ENCODE measurements at regions not wholly inside any gene's neighbourhood (a gene's known extent, or its start where the extent isn't known, plus 50 kb on each side); places are given as distances from the start of the nearest gene placed in this dataset.
"Not testable (repeated sequence)": the region's sequence is repeated elsewhere in the genome, so short reads cannot be mapped to it uniquely, and the experiment has no call there.

DNA sequence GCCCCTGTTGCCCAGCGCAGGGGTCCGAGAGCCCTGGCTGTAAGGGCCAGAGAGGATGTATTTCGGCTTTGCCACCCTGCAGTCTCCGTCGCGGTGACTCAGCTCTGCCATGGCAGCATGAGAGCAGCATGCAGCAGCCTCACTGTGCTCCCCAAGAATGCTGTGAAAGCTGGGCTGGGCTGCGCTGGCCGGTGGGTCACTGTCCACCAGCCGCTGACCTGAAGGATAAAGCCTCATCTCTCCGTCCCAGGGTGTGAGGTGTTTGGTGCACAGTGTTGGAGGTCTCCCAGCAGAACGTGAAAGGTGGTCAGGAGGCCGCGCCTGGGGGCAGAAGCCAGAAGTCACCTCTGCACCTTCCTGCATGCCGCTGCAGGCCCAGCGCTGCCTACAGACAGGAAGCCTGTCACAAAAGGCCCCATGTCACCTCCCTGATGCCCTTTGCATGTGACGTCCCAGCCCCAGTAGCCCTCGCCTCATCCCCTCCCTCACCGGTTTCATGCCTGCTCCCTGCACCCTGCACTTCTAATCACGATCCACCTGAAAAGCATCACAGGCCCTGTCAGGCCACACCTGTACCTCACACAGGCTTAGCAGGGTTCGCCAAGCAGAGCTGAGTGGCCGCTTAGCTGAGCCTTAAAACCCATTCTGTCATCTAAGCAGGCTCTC lies 342.1 kb downstream of the EIPR1 start (continued):
- no peak for TF ChIP-seq ZC3H10 (CRISPR knock-in tag; IDR thresholded peaks at IDR 0.05)
- TF ChIP-seq ZFP3 (CRISPR knock-in tag; IDR thresholded peaks at IDR 0.05), result no peak
- TF ChIP-seq RARB (CRISPR knock-in tag; IDR thresholded peaks at IDR 0.05), result no peak
- TF ChIP-seq OSR1 (CRISPR knock-in tag; IDR thresholded peaks at IDR 0.05), result no peak

DNA sequence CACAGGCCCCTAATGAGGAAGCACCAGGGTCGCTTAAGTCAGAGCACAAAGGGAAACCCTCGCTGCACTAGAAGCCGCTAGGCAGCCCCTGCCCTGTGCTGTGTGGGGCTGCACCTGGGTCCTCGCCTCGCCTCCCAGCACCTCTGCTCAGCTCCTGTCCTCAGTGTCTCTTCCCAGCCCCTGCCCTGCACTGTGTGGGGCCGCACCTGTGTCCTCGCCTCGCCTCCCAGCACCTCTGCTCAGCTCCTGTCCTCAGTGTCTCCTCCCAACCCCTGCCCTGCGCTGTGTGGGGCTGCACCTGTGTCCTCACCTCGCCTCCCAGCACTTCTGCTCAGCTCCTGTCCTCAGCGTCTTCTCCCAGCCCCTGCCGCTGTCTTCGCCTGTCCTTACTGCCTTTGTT lies 342.8 kb downstream of the EIPR1 start:
- ATAC-seq, result no peak
- TF ChIP-seq ZFP30 (CRISPR knock-in tag; IDR thresholded peaks at IDR 0.05), result no peak
- TF ChIP-seq, protein P1, sequence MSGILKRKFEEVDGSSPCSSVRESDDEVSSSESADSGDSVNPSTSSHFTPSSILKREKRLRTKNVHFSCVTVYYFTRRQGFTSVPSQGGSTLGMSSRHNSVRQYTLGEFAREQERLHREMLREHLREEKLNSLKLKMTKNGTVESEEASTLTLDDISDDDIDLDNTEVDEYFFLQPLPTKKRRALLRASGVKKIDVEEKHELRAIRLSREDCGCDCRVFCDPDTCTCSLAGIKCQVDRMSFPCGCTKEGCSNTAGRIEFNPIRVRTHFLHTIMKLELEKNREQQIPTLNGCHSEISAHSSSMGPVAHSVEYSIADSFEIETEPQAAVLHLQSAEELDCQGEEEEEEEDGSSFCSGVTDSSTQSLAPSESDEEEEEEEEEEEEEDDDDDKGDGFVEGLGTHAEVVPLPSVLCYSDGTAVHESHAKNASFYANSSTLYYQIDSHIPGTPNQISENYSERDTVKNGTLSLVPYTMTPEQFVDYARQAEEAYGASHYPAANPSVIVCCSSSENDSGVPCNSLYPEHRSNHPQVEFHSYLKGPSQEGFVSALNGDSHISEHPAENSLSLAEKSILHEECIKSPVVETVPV (CRISPR knock-in tag; IDR thresholded peaks at IDR 0.05), result no peak

DNA sequence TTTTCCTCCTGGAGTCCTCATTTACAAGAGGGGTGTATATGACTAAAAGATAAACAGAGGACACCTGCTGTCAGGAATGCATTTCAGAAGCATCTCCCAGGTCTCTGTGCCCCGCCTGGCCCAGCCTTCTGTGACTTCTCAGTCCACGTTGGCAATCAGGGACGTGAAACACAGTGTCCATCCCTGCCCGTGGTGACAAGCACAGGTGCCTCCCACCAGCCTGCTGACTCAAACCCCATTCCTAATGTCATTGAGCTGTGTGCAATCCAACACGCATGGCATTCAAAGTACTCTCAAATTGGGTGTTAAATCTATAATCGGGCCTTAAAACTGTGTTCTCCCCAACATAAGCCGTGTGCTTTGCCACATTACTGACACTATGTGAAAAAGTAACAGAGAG lies 343.2 kb downstream of the EIPR1 start:
- TF ChIP-seq TCF4 (CRISPR knock-in tag; IDR thresholded peaks at IDR 0.05; ENCODE audit: borderline replicate concordance), result no peak
- no peak for TF ChIP-seq ZFP3 (CRISPR knock-in tag; IDR thresholded peaks at IDR 0.05)
- no peak for TF ChIP-seq CSDC2 (CRISPR knock-in tag; IDR thresholded peaks at IDR 0.05)
- TF ChIP-seq ZNF8 (CRISPR knock-in tag; IDR thresholded peaks at IDR 0.05), result no peak
- TF ChIP-seq, protein P1 (CRISPR knock-in tag; IDR thresholded peaks at IDR 0.05), result no peak
- no peak for TF ChIP-seq BACH2 (CRISPR knock-in tag; IDR thresholded peaks at IDR 0.05; ENCODE audit: borderline replicate concordance)
- no peak for TF ChIP-seq ZNF70 (CRISPR knock-in tag; IDR thresholded peaks at IDR 0.05)
- TF ChIP-seq ARNTL (CRISPR knock-in tag; IDR thresholded peaks at IDR 0.05; ENCODE audit: borderline replicate concordance, low read depth), result no peak
- TF ChIP-seq SNAI2 (CRISPR knock-in tag; IDR thresholded peaks at IDR 0.05), result no peak
- ATAC-seq, result no peak

DNA sequence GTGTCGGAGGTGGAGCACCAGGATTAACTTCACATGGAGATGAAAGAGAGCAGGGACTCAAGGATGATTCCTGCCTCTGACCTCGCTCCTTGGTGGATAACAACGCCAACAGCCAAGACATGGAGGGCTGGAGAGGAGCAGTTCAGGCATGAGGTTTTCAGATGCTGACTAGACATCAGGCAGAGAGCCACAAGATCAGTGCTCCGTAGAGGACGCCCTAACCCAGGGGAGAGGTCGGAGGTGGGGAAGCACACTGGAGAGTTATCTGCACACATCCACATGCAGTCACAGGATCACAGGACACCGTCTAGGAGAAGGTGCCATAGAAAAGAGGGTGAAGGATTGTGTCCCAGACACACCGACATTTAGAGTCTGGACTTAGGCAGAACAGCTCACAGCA lies 344.3 kb downstream of the EIPR1 start:
- no peak for ATAC-seq
- TF ChIP-seq, protein P2, sequence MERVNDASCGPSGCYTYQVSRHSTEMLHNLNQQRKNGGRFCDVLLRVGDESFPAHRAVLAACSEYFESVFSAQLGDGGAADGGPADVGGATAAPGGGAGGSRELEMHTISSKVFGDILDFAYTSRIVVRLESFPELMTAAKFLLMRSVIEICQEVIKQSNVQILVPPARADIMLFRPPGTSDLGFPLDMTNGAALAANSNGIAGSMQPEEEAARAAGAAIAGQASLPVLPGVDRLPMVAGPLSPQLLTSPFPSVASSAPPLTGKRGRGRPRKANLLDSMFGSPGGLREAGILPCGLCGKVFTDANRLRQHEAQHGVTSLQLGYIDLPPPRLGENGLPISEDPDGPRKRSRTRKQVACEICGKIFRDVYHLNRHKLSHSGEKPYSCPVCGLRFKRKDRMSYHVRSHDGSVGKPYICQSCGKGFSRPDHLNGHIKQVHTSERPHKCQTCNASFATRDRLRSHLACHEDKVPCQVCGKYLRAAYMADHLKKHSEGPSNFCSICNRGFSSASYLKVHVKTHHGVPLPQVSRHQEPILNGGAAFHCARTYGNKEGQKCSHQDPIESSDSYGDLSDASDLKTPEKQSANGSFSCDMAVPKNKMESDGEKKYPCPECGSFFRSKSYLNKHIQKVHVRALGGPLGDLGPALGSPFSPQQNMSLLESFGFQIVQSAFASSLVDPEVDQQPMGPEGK (CRISPR knock-in tag; IDR thresholded peaks at IDR 0.05; ENCODE audit: borderline replicate concordance), result no peak
- TF ChIP-seq, protein P3, sequence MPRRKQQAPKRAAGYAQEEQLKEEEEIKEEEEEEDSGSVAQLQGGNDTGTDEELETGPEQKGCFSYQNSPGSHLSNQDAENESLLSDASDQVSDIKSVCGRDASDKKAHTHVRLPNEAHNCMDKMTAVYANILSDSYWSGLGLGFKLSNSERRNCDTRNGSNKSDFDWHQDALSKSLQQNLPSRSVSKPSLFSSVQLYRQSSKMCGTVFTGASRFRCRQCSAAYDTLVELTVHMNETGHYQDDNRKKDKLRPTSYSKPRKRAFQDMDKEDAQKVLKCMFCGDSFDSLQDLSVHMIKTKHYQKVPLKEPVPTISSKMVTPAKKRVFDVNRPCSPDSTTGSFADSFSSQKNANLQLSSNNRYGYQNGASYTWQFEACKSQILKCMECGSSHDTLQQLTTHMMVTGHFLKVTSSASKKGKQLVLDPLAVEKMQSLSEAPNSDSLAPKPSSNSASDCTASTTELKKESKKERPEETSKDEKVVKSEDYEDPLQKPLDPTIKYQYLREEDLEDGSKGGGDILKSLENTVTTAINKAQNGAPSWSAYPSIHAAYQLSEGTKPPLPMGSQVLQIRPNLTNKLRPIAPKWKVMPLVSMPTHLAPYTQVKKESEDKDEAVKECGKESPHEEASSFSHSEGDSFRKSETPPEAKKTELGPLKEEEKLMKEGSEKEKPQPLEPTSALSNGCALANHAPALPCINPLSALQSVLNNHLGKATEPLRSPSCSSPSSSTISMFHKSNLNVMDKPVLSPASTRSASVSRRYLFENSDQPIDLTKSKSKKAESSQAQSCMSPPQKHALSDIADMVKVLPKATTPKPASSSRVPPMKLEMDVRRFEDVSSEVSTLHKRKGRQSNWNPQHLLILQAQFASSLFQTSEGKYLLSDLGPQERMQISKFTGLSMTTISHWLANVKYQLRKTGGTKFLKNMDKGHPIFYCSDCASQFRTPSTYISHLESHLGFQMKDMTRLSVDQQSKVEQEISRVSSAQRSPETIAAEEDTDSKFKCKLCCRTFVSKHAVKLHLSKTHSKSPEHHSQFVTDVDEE (CRISPR knock-in tag; IDR thresholded peaks at IDR 0.05), result no peak
- TF ChIP-seq TOX (CRISPR knock-in tag; IDR thresholded peaks at IDR 0.05; ENCODE audit: borderline replicate concordance) (no peak), OSR1 (CRISPR knock-in tag; IDR thresholded peaks at IDR 0.05) (no peak), PPARA (CRISPR knock-in tag; IDR thresholded peaks at IDR 0.05; ENCODE audit: borderline replicate concordance) (no peak), ZC3H10 (CRISPR knock-in tag; IDR thresholded peaks at IDR 0.05) (no peak), ZNF70 (CRISPR knock-in tag; IDR thresholded peaks at IDR 0.05) (no peak), RARB (CRISPR knock-in tag; IDR thresholded peaks at IDR 0.05) (no peak), ESRRG (CRISPR knock-in tag; IDR thresholded peaks at IDR 0.05) (no peak), ZFP30 (CRISPR knock-in tag; IDR thresholded peaks at IDR 0.05) (no peak), TCF4 (CRISPR knock-in tag; IDR thresholded peaks at IDR 0.05; ENCODE audit: borderline replicate concordance) (no peak)
- TF ChIP-seq, protein P1 (CRISPR knock-in tag; IDR thresholded peaks at IDR 0.05), result no peak
- TF ChIP-seq, protein P4, sequence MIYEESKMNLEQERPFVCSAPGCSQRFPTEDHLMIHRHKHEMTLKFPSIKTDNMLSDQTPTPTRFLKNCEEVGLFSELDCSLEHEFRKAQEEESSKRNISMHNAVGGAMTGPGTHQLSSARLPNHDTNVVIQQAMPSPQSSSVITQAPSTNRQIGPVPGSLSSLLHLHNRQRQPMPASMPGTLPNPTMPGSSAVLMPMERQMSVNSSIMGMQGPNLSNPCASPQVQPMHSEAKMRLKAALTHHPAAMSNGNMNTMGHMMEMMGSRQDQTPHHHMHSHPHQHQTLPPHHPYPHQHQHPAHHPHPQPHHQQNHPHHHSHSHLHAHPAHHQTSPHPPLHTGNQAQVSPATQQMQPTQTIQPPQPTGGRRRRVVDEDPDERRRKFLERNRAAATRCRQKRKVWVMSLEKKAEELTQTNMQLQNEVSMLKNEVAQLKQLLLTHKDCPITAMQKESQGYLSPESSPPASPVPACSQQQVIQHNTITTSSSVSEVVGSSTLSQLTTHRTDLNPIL (CRISPR knock-in tag; IDR thresholded peaks at IDR 0.05; ENCODE audit: low read depth), result no peak
- TF ChIP-seq, protein P5, sequence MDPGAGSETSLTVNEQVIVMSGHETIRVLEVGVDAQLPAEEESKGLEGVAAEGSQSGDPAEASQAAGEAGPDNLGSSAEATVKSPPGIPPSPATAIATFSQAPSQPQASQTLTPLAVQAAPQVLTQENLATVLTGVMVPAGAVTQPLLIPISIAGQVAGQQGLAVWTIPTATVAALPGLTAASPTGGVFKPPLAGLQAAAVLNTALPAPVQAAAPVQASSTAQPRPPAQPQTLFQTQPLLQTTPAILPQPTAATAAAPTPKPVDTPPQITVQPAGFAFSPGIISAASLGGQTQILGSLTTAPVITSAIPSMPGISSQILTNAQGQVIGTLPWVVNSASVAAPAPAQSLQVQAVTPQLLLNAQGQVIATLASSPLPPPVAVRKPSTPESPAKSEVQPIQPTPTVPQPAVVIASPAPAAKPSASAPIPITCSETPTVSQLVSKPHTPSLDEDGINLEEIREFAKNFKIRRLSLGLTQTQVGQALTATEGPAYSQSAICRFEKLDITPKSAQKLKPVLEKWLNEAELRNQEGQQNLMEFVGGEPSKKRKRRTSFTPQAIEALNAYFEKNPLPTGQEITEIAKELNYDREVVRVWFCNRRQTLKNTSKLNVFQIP (CRISPR knock-in tag; IDR thresholded peaks at IDR 0.05; ENCODE audit: borderline replicate concordance, low read depth), result no peak

DNA sequence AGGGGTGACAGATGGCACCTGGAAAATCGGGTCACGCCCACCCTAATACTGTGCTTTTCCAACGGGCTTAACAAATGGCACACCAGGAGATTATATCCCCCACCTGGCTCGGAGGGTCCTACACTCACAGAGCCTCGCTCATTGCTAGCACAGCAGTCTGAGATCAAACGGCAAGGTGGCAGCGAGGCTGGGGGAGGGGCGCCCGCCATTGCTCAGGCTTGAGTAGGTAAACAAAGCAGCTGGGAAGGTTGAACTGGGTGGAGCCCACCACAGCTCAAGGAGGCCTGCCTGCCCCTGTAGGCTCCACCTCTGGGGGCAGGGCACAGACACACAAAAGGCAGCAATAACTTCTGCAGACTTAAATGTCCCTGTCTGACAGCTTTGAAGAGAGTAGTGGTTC lies 346.8 kb downstream of the EIPR1 start:
- not testable (repeated sequence) for ATAC-seq

Measured in SK-N-SH treated with all-trans-retinoic acid at 6 μM for 48 hours (cell line).